Kidney (tissue), 13 donors: ENCODE measurements at regions not wholly inside any gene's neighbourhood (a gene's known extent, or its start where the extent isn't known, plus 50 kb on each side); places are given as distances from the start of the nearest gene placed in this dataset.
A peak's percentile ranks its signal among the peaks of the same experiment; 100 is the strongest.
"Not testable (repeated sequence)": the region's sequence is repeated elsewhere in the genome, so short reads cannot be mapped to it uniquely, and the experiment has no call there.

Experiments used
- DNase-seq, 5 donors: peaks; one replicate each; pipeline ENCODE4 v3.0.0-alpha.2; 2013 to 2020
- FAIRE-seq: peaks from 2 replicates; lab custom pipeline; 2012; peaks lifted over from hg19 to GRCh38; lab: Jason Lieb, UNC
- H3K27ac ChIP-seq, 2 donors: one replicate each; pipeline ENCODE4 v1.7.0; 2013; ENCODE audit warnings: low read depth in 2 of 2, low read length in 2 of 2, inconsistent platforms in 1 of 2
- H3K27me3 ChIP-seq: one replicate; pipeline ENCODE4 v1.7.1; 2013; ENCODE audit warnings: low read length, inconsistent platforms; ENCODE audit not compliant: control insufficient read depth, insufficient read depth
- H3K36me3 ChIP-seq, 3 donors: one replicate each; pipeline versions ENCODE4 v1.7.0 to v1.7.1; 2013; ENCODE audit warnings: low read length in 3 of 3, control low read depth in 1 of 3, inconsistent platforms in 1 of 3; ENCODE audit not compliant: insufficient read depth in 3 of 3, control insufficient read depth in 2 of 3
- H3K4me1 ChIP-seq, 3 donors: one replicate each; pipeline versions ENCODE4 v1.7.0 to v1.7.1; 2013; ENCODE audit warnings: low read length in 3 of 3, inconsistent platforms in 1 of 3, low read depth in 1 of 3; ENCODE audit not compliant: control insufficient read depth in 2 of 3, insufficient read depth in 2 of 3
- H3K4me3 ChIP-seq, 3 donors: one replicate each; pipeline versions ENCODE4 v1.7.0 to v1.8.1; 2013; ENCODE audit warnings: low read length in 3 of 3, control low read depth in 1 of 3, inconsistent platforms in 1 of 3
- H3K9ac ChIP-seq, 3 donors: one replicate each; pipeline versions ENCODE4 v1.7.0 to v1.7.1; 2013; ENCODE audit warnings: low read length in 3 of 3, control low read depth in 1 of 3, inconsistent platforms in 1 of 3
- H3K9me3 ChIP-seq, 3 donors: one replicate each; pipeline versions ENCODE4 v1.7.0 to v1.7.1; 2013; ENCODE audit warnings: low read length in 3 of 3, control low read depth in 1 of 3, inconsistent platforms in 1 of 3; ENCODE audit not compliant: control insufficient read depth in 2 of 3, insufficient read depth in 1 of 3
- intact Hi-C: fragments of 100-400 bp; cut with DNase I; formaldehyde crosslinking; loops from one replicate; pipeline ENCODE4 v1.11.1; 2022
- TF ChIP-seq, protein P1 (sequence below): IDR thresholded peaks from 3 replicates; pipeline ENCODE4 v1.5.1; 2012; ENCODE audit warnings: mild to moderate bottlenecking, moderate library complexity, borderline replicate concordance; ENCODE audit not compliant: insufficient read depth; ENCODE audit errors: extremely low read depth
- donor health status: control.
- donor health status: control.
- donor health status: control.
- donor health status: control.
- donor health status: control.
- donor health status: DM: yes; HTN: yes; CAD: no.
- donor health status: Normal renal cell carcinoma (clear cell type).

DNA sequence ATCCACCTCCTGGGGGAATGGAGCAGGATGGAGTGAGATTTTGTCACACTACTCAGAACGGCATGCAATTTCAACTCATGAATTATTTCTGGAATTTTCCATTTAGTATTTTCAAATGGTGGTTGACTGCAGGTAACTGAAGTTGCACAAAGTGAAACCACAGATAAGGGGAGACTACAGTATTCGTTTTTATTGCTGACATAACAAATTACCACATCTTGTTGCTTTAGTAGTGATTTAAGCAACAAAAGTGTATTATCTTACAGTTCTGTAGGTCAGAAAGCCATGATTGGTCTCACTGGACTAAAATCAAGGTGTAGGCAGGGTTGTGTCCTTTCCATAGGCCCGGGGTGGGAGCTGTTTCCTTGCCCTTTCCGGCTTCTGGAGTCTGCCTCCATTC lies 133.4 kb upstream of the B3GAT2 start:
- H3K27me3 ChIP-seq: no peaks in the 10 kb centered on the region
- no peak overlapping the region for H3K4me3 ChIP-seq
- no peaks in the 10 kb centered on the region for H3K36me3 ChIP-seq
- no peak overlapping the region for H3K27ac ChIP-seq
- DNase-seq (no peak), FAIRE-seq (no peak)
- no peaks in the 10 kb centered on the region for H3K9me3 ChIP-seq
- TF ChIP-seq, protein P1, sequence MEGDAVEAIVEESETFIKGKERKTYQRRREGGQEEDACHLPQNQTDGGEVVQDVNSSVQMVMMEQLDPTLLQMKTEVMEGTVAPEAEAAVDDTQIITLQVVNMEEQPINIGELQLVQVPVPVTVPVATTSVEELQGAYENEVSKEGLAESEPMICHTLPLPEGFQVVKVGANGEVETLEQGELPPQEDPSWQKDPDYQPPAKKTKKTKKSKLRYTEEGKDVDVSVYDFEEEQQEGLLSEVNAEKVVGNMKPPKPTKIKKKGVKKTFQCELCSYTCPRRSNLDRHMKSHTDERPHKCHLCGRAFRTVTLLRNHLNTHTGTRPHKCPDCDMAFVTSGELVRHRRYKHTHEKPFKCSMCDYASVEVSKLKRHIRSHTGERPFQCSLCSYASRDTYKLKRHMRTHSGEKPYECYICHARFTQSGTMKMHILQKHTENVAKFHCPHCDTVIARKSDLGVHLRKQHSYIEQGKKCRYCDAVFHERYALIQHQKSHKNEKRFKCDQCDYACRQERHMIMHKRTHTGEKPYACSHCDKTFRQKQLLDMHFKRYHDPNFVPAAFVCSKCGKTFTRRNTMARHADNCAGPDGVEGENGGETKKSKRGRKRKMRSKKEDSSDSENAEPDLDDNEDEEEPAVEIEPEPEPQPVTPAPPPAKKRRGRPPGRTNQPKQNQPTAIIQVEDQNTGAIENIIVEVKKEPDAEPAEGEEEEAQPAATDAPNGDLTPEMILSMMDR: no peak
- no peaks in the 10 kb centered on the region for H3K4me1 ChIP-seq
- H3K9ac ChIP-seq: no peak overlapping the region
- intact Hi-C loops: no loop called here

DNA sequence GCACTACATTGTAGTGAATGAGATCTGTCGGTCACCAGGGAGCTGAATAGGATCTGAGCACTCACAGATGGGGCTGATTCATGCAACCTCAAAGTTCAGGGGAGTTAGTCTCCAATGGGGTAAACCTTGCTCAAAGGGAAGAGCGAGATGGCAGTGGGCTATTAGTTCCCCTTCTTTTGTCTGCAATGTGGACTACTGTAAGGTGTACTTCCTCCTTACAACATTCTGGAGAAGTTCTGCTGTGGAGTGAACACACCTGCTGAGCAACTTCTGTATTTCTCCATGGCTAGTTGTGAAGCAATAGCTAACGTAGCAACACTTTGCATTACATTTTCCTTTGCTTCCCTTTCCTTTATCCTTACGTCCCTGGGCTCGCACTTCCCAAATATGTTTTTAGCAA lies 134.3 kb upstream of the B3GAT2 start:
- H3K27me3 ChIP-seq: no peaks in the 10 kb centered on the region
- TF ChIP-seq, protein P1: no peak
- no peaks in the 10 kb centered on the region for H3K36me3 ChIP-seq
- H3K9ac ChIP-seq: no peak overlapping the region
- no peaks in the 10 kb centered on the region for H3K9me3 ChIP-seq
- no peak for DNase-seq
- H3K4me1 ChIP-seq: no peaks in the 10 kb centered on the region
- no peak overlapping the region for H3K27ac ChIP-seq
- H3K4me3 ChIP-seq: no peak overlapping the region
- intact Hi-C loops: no loop called here
- no peak for FAIRE-seq

DNA sequence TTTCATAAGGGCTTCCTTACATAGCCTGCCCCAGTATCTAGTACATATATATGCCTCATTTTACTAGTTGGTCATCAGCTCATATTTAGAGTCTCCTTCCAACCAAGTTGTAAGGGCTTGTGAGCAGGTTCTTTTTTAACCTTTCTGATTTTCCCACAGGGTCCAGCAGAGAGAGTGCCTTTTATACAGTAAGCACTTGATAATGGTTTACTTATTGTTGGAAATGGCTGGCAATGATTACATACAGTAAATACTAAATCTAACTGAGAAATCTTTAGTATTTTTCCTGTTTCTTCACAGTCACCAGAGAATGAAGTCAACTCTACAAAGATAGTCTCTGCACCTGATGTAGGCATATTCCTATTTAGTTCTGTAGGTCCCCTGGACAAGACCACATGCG lies 135.1 kb upstream of the B3GAT2 start:
- TF ChIP-seq, protein P1: no peak
- H3K9me3 ChIP-seq: no peaks in the 10 kb centered on the region
- intact Hi-C loops: no loop called here
- H3K27me3 ChIP-seq: no peaks in the 10 kb centered on the region
- H3K4me3 ChIP-seq: no peak overlapping the region
- FAIRE-seq (no peak), DNase-seq (peak in 2 of 5 donors; percentile 48 to 56)
- no peaks in the 10 kb centered on the region for H3K36me3 ChIP-seq
- no peak overlapping the region for H3K27ac ChIP-seq
- no peaks in the 10 kb centered on the region for H3K4me1 ChIP-seq
- H3K9ac ChIP-seq: no peak overlapping the region

DNA sequence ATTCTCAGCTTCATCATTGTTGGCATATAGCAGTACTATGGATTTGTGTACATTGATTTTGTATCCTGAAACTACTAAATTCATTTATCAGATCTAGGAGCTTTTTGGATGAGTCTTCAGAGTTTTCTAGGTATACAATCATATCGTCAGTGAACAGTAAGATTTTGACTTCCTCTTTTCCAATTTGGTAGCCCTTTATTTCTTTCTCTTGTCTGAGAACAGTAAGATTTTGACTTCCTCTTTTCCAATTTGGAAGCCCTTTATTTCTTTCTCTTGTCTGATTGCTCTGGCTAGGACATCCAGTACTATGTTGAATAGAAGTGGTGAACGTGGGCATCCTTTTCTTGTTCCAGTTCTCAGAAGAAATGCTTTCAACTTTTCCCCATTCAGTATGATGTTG lies 140.4 kb upstream of the B3GAT2 start:
- FAIRE-seq, H3K9me3 ChIP-seq, H3K27me3 ChIP-seq, DNase-seq, H3K4me3 ChIP-seq, intact Hi-C loops, H3K9ac ChIP-seq, H3K36me3 ChIP-seq, H3K4me1 ChIP-seq, H3K27ac ChIP-seq: not testable (repeated sequence)
